OCI-LY7 (cell line): ENCODE measurements at regions not wholly inside any gene's neighbourhood (a gene's known extent, or its start where the extent isn't known, plus 50 kb on each side); places are given as distances from the start of the nearest gene placed in this dataset.
A peak's percentile ranks its signal among the peaks of the same experiment; 100 is the strongest.

ENCODE experiments used
- BruUV-seq: library from RNA; stranded (reverse); fragments of 400-500 nt; replicated peaks from 2 replicates; lab custom pipeline; 2021; lab: Mats Ljungman, UMichigan
- CTCF ChIA-PET: fragments of 300-600 bp; sonication (Branson Sonifier 250); formaldehyde crosslinking; loops from one replicate; lab custom pipeline; 2022; ENCODE audit warnings: antibody characterized with exemption; ENCODE audit not compliant: unreplicated experiment; lab: Charles Lee
- POLR2A ChIA-PET: fragments of 300-600 bp; sonication (Branson Sonifier 250); formaldehyde crosslinking; loops from one replicate; lab custom pipeline; 2022; ENCODE audit warnings: antibody characterized with exemption; lab: Charles Lee
- DNase-seq: peaks from one replicate; pipeline ENCODE4 v3.0.0-alpha.2; 2015; ENCODE audit warnings: low spot score
- H2AFZ ChIP-seq: fragments of 200-600 bp; sonication (generic), shearing (Covaris generic); 2 replicates; pipeline ENCODE4 v1.6.1; 2014; ENCODE audit warnings: mild to moderate bottlenecking, antibody characterized with exemption, low read length, moderate library complexity
- H3K27ac ChIP-seq: fragments of 200-600 bp; sonication (generic); 2 replicates; pipeline ENCODE4 v1.5.1; 2014; ENCODE audit warnings: mixed run types, low read depth, mild to moderate bottlenecking, moderate library complexity, low read length, inconsistent platforms; ENCODE audit not compliant: poor library complexity, severe bottlenecking
- H3K36me3 ChIP-seq: fragments of 200-600 bp; sonication (generic); 2 replicates; pipeline ENCODE4 v1.6.1; 2014; ENCODE audit warnings: mild to moderate bottlenecking, antibody characterized with exemption, low read length, moderate library complexity, mixed read lengths; ENCODE audit not compliant: insufficient read depth
- H3K4me1 ChIP-seq: fragments of 200-600 bp; sonication (generic); 2 replicates; pipeline ENCODE4 v1.5.1; 2014; ENCODE audit warnings: mild to moderate bottlenecking, low read length; ENCODE audit not compliant: insufficient read depth, poor library complexity, severe bottlenecking
- H3K4me2 ChIP-seq: fragments of 200-600 bp; sonication (generic); 2 replicates; pipeline ENCODE4 v1.6.1; 2014; ENCODE audit warnings: mild to moderate bottlenecking, low read length
- H3K4me3 ChIP-seq: fragments of 200-600 bp; sonication (generic); 2 replicates; pipeline ENCODE4 v1.5.1; 2014; ENCODE audit warnings: mild to moderate bottlenecking, low read depth, low read length; ENCODE audit not compliant: poor library complexity, severe bottlenecking
- H3K79me2 ChIP-seq: fragments of 200-600 bp; sonication (generic); 2 replicates; pipeline ENCODE4 v1.6.1; 2016; ENCODE audit warnings: low read depth, mild to moderate bottlenecking, low read length, moderate library complexity, mixed read lengths; ENCODE audit not compliant: insufficient read depth
- H3K9me2 ChIP-seq: fragments of 200-600 bp; sonication (generic); 2 replicates; pipeline ENCODE4 v1.6.1; 2016; ENCODE audit warnings: mild to moderate bottlenecking, low read length, mixed read lengths; ENCODE audit not compliant: insufficient read depth
- H3K9me3 ChIP-seq: fragments of 200-600 bp; sonication (generic); 2 replicates; pipeline ENCODE4 v1.6.1; 2014; ENCODE audit warnings: mild to moderate bottlenecking, mixed run types, low read length, mixed read lengths
- H4K20me1 ChIP-seq: fragments of 200-600 bp; sonication (generic); 2 replicates; pipeline ENCODE4 v1.6.1; 2014; ENCODE audit warnings: mild to moderate bottlenecking, antibody characterized with exemption, low read length, moderate library complexity, mixed read lengths; ENCODE audit not compliant: insufficient read depth
- CTCF ChIP-seq: fragments of 200-600 bp; sonication (generic); conservative IDR thresholded peaks from 2 replicates; pipeline ENCODE4 v1.5.1; 2014; ENCODE audit warnings: mild to moderate bottlenecking, antibody characterized with exemption, low read length, moderate library complexity, mixed read lengths
- EZH2phosphoT487 ChIP-seq: fragments of 200-600 bp; sonication (generic); IDR thresholded peaks from 2 replicates; pipeline ENCODE4 v1.6.1; 2018; ENCODE audit warnings: low read depth, borderline replicate concordance, mild to moderate bottlenecking, mixed run types, antibody characterized with exemption, low read length, moderate library complexity, mixed read lengths
- intact Hi-C: fragments of 100-400 bp; cut with micrococcal nuclease; formaldehyde crosslinking; loops from one replicate; pipeline ENCODE4 v1.10.0; 2022; ENCODE audit not compliant: unreplicated experiment

- H2AFZ ChIP-seq, result no peak overlapping the region
- no peak for TF ChIP-seq EZH2phosphoT487
- TF ChIP-seq CTCF, result no peak
- H3K79me2 ChIP-seq, result no peaks in the 10 kb centered on the region
- no peak overlapping the region for H3K4me3 ChIP-seq
- no peaks in the 10 kb centered on the region for H4K20me1 ChIP-seq
- H3K36me3 ChIP-seq, result no peaks in the 10 kb centered on the region
- H3K9me2 ChIP-seq, result no peaks in the 10 kb centered on the region
- no peak for DNase-seq
- no TSS peak for BruUV-seq
- intact Hi-C loops, result no loop called here
- ChIA-PET POLR2A (no interaction called here), CTCF (no interaction called here)
- no peak overlapping the region for H3K27ac ChIP-seq
- H3K4me1 ChIP-seq, result peaks cover 22% of the 10 kb centered on the region
- H3K9me3 ChIP-seq, result no peaks in the 10 kb centered on the region
- H3K4me2 ChIP-seq, result no peak overlapping the region
Observed at GRCh38 chr9:129291041-129291501, 113.0 kb upstream of the IER5L start.

GRCh38 chr9:129290606-129291005, 112.5 kb upstream of the IER5L start:
- no peak overlapping the region for H2AFZ ChIP-seq
- H3K4me2 ChIP-seq, result no peak overlapping the region
- H3K9me2 ChIP-seq, result no peaks in the 10 kb centered on the region
- no peaks in the 10 kb centered on the region for H4K20me1 ChIP-seq
- no peaks in the 10 kb centered on the region for H3K9me3 ChIP-seq
- CTCF ChIA-PET, result interaction anchor here (0.5 kb wide), 1 partner anchor 55 kb away, joined by 5 read pairs; no protein-coding TSS in a partner anchor
- no peak overlapping the region for H3K4me3 ChIP-seq
- POLR2A ChIA-PET, result no interaction called here
- DNase-seq, result no peak
- no peaks in the 10 kb centered on the region for H3K36me3 ChIP-seq
- TF ChIP-seq CTCF (no peak), EZH2phosphoT487 (no peak)
- no peak overlapping the region for H3K27ac ChIP-seq
- no TSS peak for BruUV-seq
- intact Hi-C loops, result no loop called here
- no peaks in the 10 kb centered on the region for H3K79me2 ChIP-seq
- H3K4me1 ChIP-seq, result peaks cover 22% of the 10 kb centered on the region

GRCh38 chr9:129289883-129290282, 111.8 kb upstream of the IER5L start:
- Histone ChIP-seq H3K9me2 (no peaks in the 10 kb centered on the region), H4K20me1 (no peaks in the 10 kb centered on the region), H3K79me2 (no peaks in the 10 kb centered on the region), H3K27ac (no peak overlapping the region), H3K4me3 (peak overlapping the region; percentile 24), H3K9me3 (no peaks in the 10 kb centered on the region), H2AFZ (peak overlapping the region; percentile 37; the same call in 1 of the 2 replicates), H3K4me1 (peaks cover 29% of the 10 kb centered on the region), H3K4me2 (peak overlapping the region; percentile 61), H3K36me3 (no peaks in the 10 kb centered on the region)
- BruUV-seq, result no TSS peak
- POLR2A ChIA-PET, result interaction anchor here (0.5 to 0.7 kb wide), 2 partner anchors 106 to 342 kb away, joined by 3 to 4 read pairs; no protein-coding TSS in a partner anchor
- TF ChIP-seq EZH2phosphoT487 (no peak), CTCF (no peak)
- intact Hi-C loops, result loop anchor here (5.0 kb wide), 1 partner anchor 113 kb away; the partner anchor contains the start of gene IER5L
- CTCF ChIA-PET, result interaction anchor here (0.5 to 0.8 kb wide), 2 partner anchors 54 to 68 kb away, joined by 3 to 5 read pairs; no protein-coding TSS in a partner anchor
- no peak for DNase-seq
